BE2C (cell line): ENCODE measurements at regions not wholly inside any gene's neighbourhood (a gene's known extent, or its start where the extent isn't known, plus 50 kb on each side); places are given as distances from the start of the nearest gene placed in this dataset.

Experiments
- DNase-seq: peaks from one replicate; pipeline ENCODE4 v3.0.0-alpha.2; 2020
- H3K27me3 ChIP-seq: fragments of 250-450 bp; sonication (Bioruptor Pico); 2 replicates; pipeline ENCODE4 v1.5.1; 2020; ENCODE audit warnings: mild to moderate bottlenecking
- H3K36me3 ChIP-seq: fragments of 250-450 bp; sonication (Bioruptor Pico); 2 replicates; pipeline ENCODE4 v1.5.1; 2020; ENCODE audit warnings: mild to moderate bottlenecking
- H3K4me1 ChIP-seq: fragments of 250-450 bp; sonication (Bioruptor Pico); 2 replicates; pipeline ENCODE4 v1.5.1; 2020
- H3K4me3 ChIP-seq: 2 replicates; pipeline ENCODE4 v1.5.1; 2011; ENCODE audit warnings: low read depth, low read length
- H3K9me3 ChIP-seq: fragments of 250-450 bp; sonication (Bioruptor Pico); 2 replicates; pipeline ENCODE4 v1.5.1; 2020
- CTCF ChIP-seq: IDR thresholded peaks from 2 replicates; pipeline ENCODE4 v1.5.1; 2012; ENCODE audit warnings: mild to moderate bottlenecking, low read depth, low read length

GRCh38 chr10:31686599-31686998 is 242.0 kb downstream of the ARHGAP12 start:
- no peak for TF ChIP-seq CTCF
- H3K36me3 ChIP-seq, result no peaks in the 10 kb centered on the region
- no peaks in the 10 kb centered on the region for H3K4me1 ChIP-seq
- H3K27me3 ChIP-seq, result no peaks in the 10 kb centered on the region
- peaks cover 5% of the 10 kb centered on the region for H3K9me3 ChIP-seq
- no peak overlapping the region for H3K4me3 ChIP-seq
- no peak for DNase-seq

- Histone ChIP-seq H3K36me3 (no peaks in the 10 kb centered on the region), H3K4me3 (no peak overlapping the region), H3K4me1 (no peaks in the 10 kb centered on the region), H3K27me3 (no peaks in the 10 kb centered on the region), H3K9me3 (no peaks in the 10 kb centered on the region; the same call in 1 of the 2 replicates)
- DNase-seq, result no peak
- no peak for TF ChIP-seq CTCF
Measured at GRCh38 chr10:31683682-31684081, 244.9 kb downstream of the ARHGAP12 start.

GRCh38 chr10:31679936-31680335 is 248.7 kb downstream of the ARHGAP12 start:
- DNase-seq, result no peak
- no peak overlapping the region for H3K4me3 ChIP-seq
- no peaks in the 10 kb centered on the region for H3K27me3 ChIP-seq
- H3K9me3 ChIP-seq, result no peaks in the 10 kb centered on the region; the same call in 1 of the 2 replicates
- H3K36me3 ChIP-seq, result no peaks in the 10 kb centered on the region
- no peak for TF ChIP-seq CTCF
- no peaks in the 10 kb centered on the region for H3K4me1 ChIP-seq

GRCh38 chr10:31678575-31679516 is 249.8 kb downstream of the ARHGAP12 start:
- no peak for TF ChIP-seq CTCF
- no peaks in the 10 kb centered on the region for H3K36me3 ChIP-seq
- no peak for DNase-seq
- H3K27me3 ChIP-seq, result no peaks in the 10 kb centered on the region
- no peaks in the 10 kb centered on the region for H3K4me1 ChIP-seq
- no peak overlapping the region for H3K4me3 ChIP-seq
- no peaks in the 10 kb centered on the region; the same call in 1 of the 2 replicates for H3K9me3 ChIP-seq

GRCh38 chr10:31678139-31678536 is 250.5 kb downstream of the ARHGAP12 start:
- no peaks in the 10 kb centered on the region for H3K27me3 ChIP-seq
- DNase-seq, result no peak
- TF ChIP-seq CTCF, result no peak
- no peaks in the 10 kb centered on the region for H3K4me1 ChIP-seq
- H3K9me3 ChIP-seq, result no peaks in the 10 kb centered on the region; the same call in 1 of the 2 replicates
- H3K36me3 ChIP-seq, result no peaks in the 10 kb centered on the region
- H3K4me3 ChIP-seq, result no peak overlapping the region
